ENCODE measurements at regions not wholly inside any gene's neighbourhood (a gene's known extent, or its start where the extent isn't known, plus 50 kb on each side); places are given as distances from the start of the nearest gene placed in this dataset.

DNA sequence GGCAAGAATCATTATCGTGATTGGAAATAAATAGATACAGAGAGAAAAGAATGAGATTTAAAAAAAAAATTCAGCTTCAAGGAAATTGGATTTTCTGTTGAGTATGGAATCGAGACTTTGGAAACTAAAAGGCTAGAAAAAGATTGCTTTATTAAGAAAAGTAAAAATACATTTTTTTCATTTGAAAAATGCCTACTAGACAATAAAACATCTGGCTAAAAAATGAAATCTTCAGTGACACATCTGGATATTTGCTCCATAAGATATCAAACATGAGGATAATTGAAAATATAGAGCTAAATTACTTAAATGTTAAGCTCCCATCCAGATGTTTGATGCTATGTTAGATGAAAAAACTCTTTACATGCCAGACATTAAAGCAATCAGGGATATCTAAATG is 879.5 kb downstream of the TSN start:
- no peak for DNase-seq (ENCODE audit: extremely low spot score, insufficient read length, low read depth)
- no peak for FAIRE-seq

GRCh38 chr2:122635686-122636085 is 880.2 kb downstream of the TSN start:
- DNase-seq (ENCODE audit: extremely low spot score, insufficient read length, low read depth) (no peak), FAIRE-seq (no peak)

DNA sequence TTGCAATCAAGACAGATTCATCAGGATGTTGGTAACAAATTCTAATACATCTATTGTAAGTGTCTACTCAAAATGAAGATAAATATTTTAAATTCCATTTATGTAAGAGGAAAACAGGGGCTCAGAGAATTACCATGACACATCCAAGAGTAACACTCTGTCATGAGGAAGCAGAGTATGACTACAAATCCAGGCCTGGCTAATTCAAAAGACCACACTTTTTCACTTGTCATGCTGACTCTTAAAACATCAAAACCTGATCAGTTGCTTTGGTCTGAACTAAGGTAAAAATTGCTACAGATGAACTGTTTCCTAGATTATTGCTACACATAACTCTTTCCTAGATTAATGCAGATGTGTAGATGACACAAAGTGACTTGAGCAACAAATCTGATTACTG is 880.6 kb downstream of the TSN start:
- FAIRE-seq (no peak), DNase-seq (ENCODE audit: extremely low spot score, insufficient read length, low read depth) (no peak)

DNA sequence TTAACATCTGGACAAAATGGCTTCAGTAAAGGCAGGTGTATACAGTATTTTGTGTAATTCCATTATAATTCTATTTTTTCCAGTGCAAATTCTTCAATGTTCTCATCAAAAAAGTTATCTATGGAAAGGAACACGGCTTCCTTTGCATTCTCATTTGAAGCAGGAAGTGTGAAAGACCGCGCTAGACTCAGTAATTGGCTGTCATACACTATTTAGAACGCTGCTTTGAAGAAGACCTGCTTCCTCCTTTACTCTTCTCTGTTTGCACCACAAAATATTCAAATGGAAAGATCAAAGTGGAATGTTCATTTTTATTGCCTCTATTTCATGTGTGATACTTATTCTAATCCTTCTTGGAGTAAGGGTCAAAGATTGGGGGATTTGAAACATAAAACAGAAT is 883.7 kb downstream of the TSN start:
- no peak for FAIRE-seq
- no peak for DNase-seq (ENCODE audit: extremely low spot score, insufficient read length, low read depth)

DNA sequence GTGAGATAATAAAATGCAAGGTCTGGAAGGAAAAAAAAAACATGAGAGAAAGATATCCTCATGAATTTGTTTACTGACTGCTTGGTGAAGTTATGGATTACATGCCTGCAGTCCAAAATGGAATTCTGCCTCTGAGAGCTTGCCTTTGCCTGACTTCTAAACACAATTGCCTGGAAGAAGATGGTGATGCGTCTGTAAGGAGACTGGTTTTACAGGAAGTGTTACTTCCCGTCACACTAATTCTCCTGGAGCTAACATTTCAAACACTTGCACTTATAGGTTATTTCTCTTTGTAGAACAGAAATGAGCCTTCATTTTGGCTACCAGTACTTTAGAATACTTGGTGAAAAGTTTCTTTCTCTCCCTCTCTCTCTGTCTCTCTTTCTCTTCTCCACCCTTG is 884.3 kb downstream of the TSN start:
- no peak for DNase-seq (ENCODE audit: extremely low spot score, insufficient read length, low read depth)
- FAIRE-seq, result no peak

- no peak for FAIRE-seq
- DNase-seq (ENCODE audit: extremely low spot score, insufficient read length, low read depth), result no peak
Observed at GRCh38 chr2:122643725-122644329, 888.4 kb downstream of the TSN start.

GRCh38 chr2:122651236-122651635 is 895.8 kb downstream of the TSN start:
- DNase-seq (ENCODE audit: extremely low spot score, insufficient read length, low read depth), result no peak
- no peak for FAIRE-seq

DNA sequence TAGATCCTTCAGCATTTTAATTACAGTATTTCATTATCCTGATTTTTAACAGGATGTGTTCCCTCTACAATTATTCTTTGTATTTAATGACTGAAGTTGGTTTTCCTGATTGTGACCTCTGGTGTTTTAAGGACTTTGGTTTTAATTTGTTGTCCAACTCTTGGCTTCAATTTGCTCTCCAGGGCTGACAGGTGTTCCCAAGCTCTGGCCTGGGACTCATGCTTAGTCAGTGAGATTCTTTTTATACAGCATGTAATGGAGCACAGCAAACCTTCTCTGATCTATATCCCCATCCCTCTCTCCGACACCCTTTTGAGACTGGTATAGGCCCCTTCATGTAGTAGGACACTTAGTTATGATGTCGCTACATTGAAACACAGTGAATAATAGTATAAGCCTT is 896.3 kb downstream of the TSN start:
- FAIRE-seq (no peak), DNase-seq (ENCODE audit: extremely low spot score, insufficient read length, low read depth) (no peak)

DNA sequence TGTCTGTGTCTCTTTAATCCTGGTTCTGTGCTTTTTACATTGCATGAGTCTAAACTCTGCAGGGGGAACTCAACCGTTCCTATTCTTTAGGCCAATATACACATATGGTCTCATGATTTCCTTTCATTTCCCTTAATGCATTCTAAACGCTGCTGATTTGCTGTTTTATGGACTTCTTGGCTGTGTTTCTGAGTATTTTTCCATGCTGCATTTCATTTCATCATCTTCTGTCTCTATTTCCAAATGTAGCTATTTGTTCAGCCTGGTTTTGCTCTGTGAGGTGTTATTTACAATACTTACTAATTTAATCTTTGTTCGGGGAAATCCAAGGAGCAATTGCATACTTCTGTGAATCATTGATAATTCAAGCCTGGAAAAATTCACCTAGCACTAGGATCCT is 897.2 kb downstream of the TSN start:
- DNase-seq (ENCODE audit: extremely low spot score, insufficient read length, low read depth), result no peak
- no peak for FAIRE-seq

DNA sequence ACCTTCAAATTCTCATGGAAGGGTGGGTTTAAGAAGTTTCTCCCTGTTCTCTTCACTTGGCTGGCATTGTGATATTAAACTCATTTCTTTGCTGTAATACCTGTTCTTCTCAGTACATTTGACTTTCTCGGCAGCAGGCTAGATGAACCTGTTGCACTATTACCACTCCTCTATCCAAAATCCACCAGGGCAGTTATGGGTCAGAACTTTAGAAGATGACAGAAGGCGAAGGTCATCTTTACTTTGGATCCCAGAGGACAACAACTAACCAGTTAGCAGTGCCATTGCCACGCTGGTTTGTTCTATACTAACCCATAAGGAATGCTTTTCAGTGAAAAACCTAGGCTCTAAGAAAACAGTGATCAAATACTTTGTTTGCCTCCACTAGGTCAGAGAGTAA is 901.0 kb downstream of the TSN start:
- FAIRE-seq (no peak), DNase-seq (ENCODE audit: extremely low spot score, insufficient read length, low read depth) (no peak)

GRCh38 chr2:122660786-122661634 is 905.6 kb downstream of the TSN start:
- no peak for FAIRE-seq

GRCh38 chr2:122663620-122664019 is 908.2 kb downstream of the TSN start:
- DNase-seq (ENCODE audit: extremely low spot score, insufficient read length, low read depth), result no peak
- no peak for FAIRE-seq

More at GRCh38 chr2:122660786-122661634, 905.6 kb downstream of the TSN start:
- no peak for DNase-seq (ENCODE audit: extremely low spot score, insufficient read length, low read depth)

DNA sequence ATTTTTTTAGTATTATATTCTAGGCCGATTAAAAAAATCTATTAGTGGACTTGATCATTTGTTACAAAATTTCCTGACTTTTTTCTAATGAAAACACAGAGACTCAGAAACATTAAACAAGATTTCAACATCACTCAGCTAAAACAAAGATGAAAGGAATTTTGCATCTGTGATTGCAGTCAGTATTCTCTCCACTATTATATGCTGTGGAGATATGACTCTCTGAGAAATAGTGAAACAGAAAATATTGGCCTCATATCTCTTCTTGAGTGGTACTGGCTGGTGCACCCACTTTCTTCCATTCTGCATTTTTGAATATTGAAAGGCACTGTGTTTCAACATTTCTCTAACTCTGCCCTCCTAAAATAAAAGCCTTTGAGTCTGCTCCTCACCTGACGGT is 914.2 kb downstream of the TSN start:
- DNase-seq (ENCODE audit: extremely low spot score, insufficient read length, low read depth) (no peak), FAIRE-seq (no peak)

DNA sequence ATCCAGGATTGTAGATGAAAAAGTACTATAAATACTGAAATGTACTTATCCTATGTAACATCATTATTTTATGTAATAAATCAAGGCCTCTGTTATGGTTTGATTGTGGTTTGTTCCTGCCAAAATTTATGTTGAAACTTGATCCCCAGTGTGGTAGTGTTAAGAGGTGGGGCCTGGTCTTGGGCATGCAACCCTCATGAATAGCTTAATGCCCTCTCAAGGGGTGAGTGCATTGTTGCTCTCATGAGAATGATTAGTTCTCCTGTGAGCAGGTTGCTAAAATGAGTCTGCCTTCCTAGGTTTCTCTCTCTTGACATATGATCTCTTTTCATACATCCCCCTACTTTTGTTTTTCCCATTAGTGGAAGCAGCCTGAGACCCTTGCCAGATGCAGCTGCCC is 915.4 kb downstream of the TSN start:
- DNase-seq (ENCODE audit: extremely low spot score, insufficient read length, low read depth), result no peak

GRCh38 chr2:122680662-122681061 is 925.2 kb downstream of the TSN start:
- FAIRE-seq, result no peak
- DNase-seq (ENCODE audit: extremely low spot score, insufficient read length, low read depth), result no peak

More for the DNA sequence above, 915.4 kb downstream of the TSN start:
- FAIRE-seq, result no peak

GRCh38 chr2:122681626-122682025 is 926.2 kb downstream of the TSN start:
- FAIRE-seq (no peak), DNase-seq (ENCODE audit: extremely low spot score, insufficient read length, low read depth) (no peak)

GRCh38 chr2:122682356-122682755 is 926.9 kb downstream of the TSN start:
- DNase-seq (ENCODE audit: extremely low spot score, insufficient read length, low read depth), result no peak
- no peak for FAIRE-seq

- FAIRE-seq (no peak), DNase-seq (ENCODE audit: extremely low spot score, insufficient read length, low read depth) (no peak)
Observed at GRCh38 chr2:122683018-122683417, 927.6 kb downstream of the TSN start.

GRCh38 chr2:122692400-122693083 is 937.1 kb downstream of the TSN start:
- no peak for DNase-seq (ENCODE audit: extremely low spot score, insufficient read length, low read depth)
- no peak for FAIRE-seq

GRCh38 chr2:122697415-122697814 is 942.0 kb downstream of the TSN start:
- FAIRE-seq (no peak), DNase-seq (ENCODE audit: extremely low spot score, insufficient read length, low read depth) (no peak)

- FAIRE-seq (no peak), DNase-seq (ENCODE audit: extremely low spot score, insufficient read length, low read depth) (no peak)
Observed at GRCh38 chr2:122703676-122704075, 948.2 kb downstream of the TSN start.

All from GM18507 (cell line).